ENCODE measurements at regions not wholly inside any gene's neighbourhood (a gene's known extent, or its start where the extent isn't known, plus 50 kb on each side); places are given as distances from the start of the nearest gene placed in this dataset.

DNA sequence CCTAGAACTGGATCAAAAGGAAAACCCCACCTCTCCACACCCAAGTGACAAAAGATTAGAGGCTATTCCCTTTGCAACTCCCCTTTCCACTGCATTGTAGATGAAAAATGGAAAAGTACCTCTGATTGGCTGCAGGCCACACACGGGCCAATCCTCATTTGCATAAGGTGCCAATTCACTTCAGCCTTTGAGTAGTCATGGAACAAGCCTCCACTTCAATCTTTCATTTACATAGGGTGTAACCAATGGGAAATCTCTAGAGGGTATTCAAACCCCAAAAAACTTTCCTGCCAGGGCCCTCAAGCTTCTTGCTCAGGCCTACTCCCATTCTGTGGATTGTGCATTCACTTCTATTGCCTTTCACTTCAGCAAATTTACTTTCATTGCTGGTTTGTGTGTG lies 122.3 kb upstream of the KCND3 start:
- TF ChIP-seq, protein P1, sequence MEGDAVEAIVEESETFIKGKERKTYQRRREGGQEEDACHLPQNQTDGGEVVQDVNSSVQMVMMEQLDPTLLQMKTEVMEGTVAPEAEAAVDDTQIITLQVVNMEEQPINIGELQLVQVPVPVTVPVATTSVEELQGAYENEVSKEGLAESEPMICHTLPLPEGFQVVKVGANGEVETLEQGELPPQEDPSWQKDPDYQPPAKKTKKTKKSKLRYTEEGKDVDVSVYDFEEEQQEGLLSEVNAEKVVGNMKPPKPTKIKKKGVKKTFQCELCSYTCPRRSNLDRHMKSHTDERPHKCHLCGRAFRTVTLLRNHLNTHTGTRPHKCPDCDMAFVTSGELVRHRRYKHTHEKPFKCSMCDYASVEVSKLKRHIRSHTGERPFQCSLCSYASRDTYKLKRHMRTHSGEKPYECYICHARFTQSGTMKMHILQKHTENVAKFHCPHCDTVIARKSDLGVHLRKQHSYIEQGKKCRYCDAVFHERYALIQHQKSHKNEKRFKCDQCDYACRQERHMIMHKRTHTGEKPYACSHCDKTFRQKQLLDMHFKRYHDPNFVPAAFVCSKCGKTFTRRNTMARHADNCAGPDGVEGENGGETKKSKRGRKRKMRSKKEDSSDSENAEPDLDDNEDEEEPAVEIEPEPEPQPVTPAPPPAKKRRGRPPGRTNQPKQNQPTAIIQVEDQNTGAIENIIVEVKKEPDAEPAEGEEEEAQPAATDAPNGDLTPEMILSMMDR (IDR thresholded peaks at IDR 0.05; ENCODE audit: poor library complexity) = no peak
- TF ChIP-seq EZH2 (IDR thresholded peaks at IDR 0.05; ENCODE audit: borderline replicate concordance) (no peak), EZH2phosphoT487 (IDR thresholded peaks at IDR 0.05; ENCODE audit: low read depth, severe bottlenecking, unreplicated experiment) (no peak)

Measured in hepatocyte (in vitro differentiated cells).